Gastroesophageal sphincter (tissue), 3 donors: ENCODE measurements at regions not wholly inside any gene's neighbourhood (a gene's known extent, or its start where the extent isn't known, plus 50 kb on each side); places are given as distances from the start of the nearest gene placed in this dataset.

Experiments
- EP300 ChIP-seq: sonication (generic); formaldehyde crosslinking; IDR thresholded peaks from one replicate; pipeline ENCODE4 v1.6.1; 2017; ENCODE audit warnings: antibody characterized with exemption, mild to moderate bottlenecking
- POLR2A ChIP-seq, 2 donors: fragments of 450-650 bp; IDR thresholded peaks; one replicate each; pipeline ENCODE4 v1.6.1; 2017; ENCODE audit warnings: antibody characterized with exemption in 2 of 2, mild to moderate bottlenecking in 2 of 2, moderate library complexity in 1 of 2
- TF ChIP-seq, protein P1 (sequence below), 4 experiments: fragments of 200-600 bp in 2 of 4; fragments of 450-650 bp in 2 of 4; sonication (generic) in 1 of 4; IDR thresholded peaks; one replicate each; pipeline ENCODE4 v1.5.1; 2017 to 2019; ENCODE audit warnings: antibody characterized with exemption in 4 of 4, mild to moderate bottlenecking in 2 of 4, moderate library complexity in 2 of 4

- TF ChIP-seq EP300 (no peak), POLR2A (IDR thresholded peaks at IDR 0.05) (no peak)
- TF ChIP-seq, protein P1, sequence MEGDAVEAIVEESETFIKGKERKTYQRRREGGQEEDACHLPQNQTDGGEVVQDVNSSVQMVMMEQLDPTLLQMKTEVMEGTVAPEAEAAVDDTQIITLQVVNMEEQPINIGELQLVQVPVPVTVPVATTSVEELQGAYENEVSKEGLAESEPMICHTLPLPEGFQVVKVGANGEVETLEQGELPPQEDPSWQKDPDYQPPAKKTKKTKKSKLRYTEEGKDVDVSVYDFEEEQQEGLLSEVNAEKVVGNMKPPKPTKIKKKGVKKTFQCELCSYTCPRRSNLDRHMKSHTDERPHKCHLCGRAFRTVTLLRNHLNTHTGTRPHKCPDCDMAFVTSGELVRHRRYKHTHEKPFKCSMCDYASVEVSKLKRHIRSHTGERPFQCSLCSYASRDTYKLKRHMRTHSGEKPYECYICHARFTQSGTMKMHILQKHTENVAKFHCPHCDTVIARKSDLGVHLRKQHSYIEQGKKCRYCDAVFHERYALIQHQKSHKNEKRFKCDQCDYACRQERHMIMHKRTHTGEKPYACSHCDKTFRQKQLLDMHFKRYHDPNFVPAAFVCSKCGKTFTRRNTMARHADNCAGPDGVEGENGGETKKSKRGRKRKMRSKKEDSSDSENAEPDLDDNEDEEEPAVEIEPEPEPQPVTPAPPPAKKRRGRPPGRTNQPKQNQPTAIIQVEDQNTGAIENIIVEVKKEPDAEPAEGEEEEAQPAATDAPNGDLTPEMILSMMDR (IDR thresholded peaks at IDR 0.05) = no peak
Observed at GRCh38 chr18:42177390-42177789, 222.4 kb downstream of the PIK3C3 start.
